Bronchial epithelial cell (primary cell): ENCODE measurements at regions not wholly inside any gene's neighbourhood (a gene's known extent, or its start where the extent isn't known, plus 50 kb on each side); places are given as distances from the start of the nearest gene placed in this dataset.

Experiments used
- DNase-seq: peaks from one replicate; pipeline ENCODE4 v3.0.0-alpha.2; 2010; ENCODE audit warnings: low read depth
- FAIRE-seq: peaks from 2 replicates; lab custom pipeline; 2011; peaks lifted over from hg19 to GRCh38; lab: Jason Lieb, UNC
- H3K27me3 ChIP-seq: 2 replicates; pipeline ENCODE4 v1.5.1; 2011; ENCODE audit warnings: low read length; ENCODE audit not compliant: control insufficient read depth, insufficient read depth
- H3K36me3 ChIP-seq: 2 replicates; pipeline ENCODE4 v1.5.1; 2011; ENCODE audit warnings: low read length; ENCODE audit not compliant: control insufficient read depth, insufficient read depth
- H3K4me3 ChIP-seq: 2 replicates; pipeline ENCODE4 v1.5.1; 2011; ENCODE audit warnings: mild to moderate bottlenecking, low read depth, low read length, control low read depth
- TF ChIP-seq, protein P1 (sequence below): IDR thresholded peaks from 2 replicates; pipeline ENCODE4 v1.5.1; 2011; ENCODE audit warnings: mild to moderate bottlenecking, moderate library complexity, low read length, control low read depth, inconsistent platforms; ENCODE audit not compliant: insufficient read depth, severe bottlenecking

DNA sequence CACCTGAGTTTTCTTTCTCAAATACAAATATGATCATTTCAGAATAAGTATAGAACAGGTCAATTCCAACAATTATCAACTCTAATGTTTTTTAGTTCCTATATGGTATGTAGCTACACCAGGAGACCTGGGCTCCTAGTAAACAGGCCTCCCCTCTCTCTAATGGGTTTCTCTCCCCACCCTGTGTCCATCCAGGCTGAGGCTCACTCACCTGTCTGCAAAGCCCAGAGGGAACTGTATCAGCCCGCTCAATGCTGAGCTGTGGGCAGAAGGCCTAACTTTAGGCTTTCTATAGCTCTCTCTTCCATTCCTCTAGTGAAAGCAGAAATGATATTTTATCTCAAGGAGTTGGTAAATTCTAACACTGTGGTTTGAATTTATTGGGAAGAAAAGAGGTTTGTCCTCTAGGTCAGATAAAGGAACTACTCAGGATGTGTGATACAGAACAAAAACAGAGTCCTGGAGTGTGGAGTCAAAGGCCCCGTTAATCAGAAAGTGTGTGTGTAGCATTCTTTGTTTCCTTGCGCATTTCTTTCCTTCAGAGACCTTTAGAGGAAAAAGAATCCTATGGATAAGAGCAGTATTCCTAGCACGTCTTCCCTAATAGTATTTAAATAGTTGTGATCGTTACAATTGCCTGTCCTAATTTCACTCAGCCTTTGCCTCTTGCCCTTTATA lies 408.9 kb downstream of the PYDC2 start:
- FAIRE-seq (no peak), DNase-seq (no peak)
- H3K27me3 ChIP-seq: no peaks in the 10 kb centered on the region
- H3K36me3 ChIP-seq: no peaks in the 10 kb centered on the region
- H3K4me3 ChIP-seq: no peak overlapping the region
- TF ChIP-seq, protein P1, sequence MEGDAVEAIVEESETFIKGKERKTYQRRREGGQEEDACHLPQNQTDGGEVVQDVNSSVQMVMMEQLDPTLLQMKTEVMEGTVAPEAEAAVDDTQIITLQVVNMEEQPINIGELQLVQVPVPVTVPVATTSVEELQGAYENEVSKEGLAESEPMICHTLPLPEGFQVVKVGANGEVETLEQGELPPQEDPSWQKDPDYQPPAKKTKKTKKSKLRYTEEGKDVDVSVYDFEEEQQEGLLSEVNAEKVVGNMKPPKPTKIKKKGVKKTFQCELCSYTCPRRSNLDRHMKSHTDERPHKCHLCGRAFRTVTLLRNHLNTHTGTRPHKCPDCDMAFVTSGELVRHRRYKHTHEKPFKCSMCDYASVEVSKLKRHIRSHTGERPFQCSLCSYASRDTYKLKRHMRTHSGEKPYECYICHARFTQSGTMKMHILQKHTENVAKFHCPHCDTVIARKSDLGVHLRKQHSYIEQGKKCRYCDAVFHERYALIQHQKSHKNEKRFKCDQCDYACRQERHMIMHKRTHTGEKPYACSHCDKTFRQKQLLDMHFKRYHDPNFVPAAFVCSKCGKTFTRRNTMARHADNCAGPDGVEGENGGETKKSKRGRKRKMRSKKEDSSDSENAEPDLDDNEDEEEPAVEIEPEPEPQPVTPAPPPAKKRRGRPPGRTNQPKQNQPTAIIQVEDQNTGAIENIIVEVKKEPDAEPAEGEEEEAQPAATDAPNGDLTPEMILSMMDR: no peak

GRCh38 chr3:191873736-191874135 lies 412.8 kb downstream of the PYDC2 start:
- TF ChIP-seq, protein P1: no peak
- no peaks in the 10 kb centered on the region for H3K36me3 ChIP-seq
- DNase-seq (no peak), FAIRE-seq (no peak)
- no peak overlapping the region for H3K4me3 ChIP-seq
- H3K27me3 ChIP-seq: no peaks in the 10 kb centered on the region

GRCh38 chr3:191882289-191882688 lies 421.3 kb downstream of the PYDC2 start:
- Histone ChIP-seq H3K4me3 (no peak overlapping the region), H3K36me3 (no peaks in the 10 kb centered on the region), H3K27me3 (no peaks in the 10 kb centered on the region)
- DNase-seq (peak; percentile 24), FAIRE-seq (no peak)
- TF ChIP-seq, protein P1: no peak

- Histone ChIP-seq H3K4me3 (no peak overlapping the region), H3K36me3 (no peaks in the 10 kb centered on the region), H3K27me3 (no peaks in the 10 kb centered on the region)
- TF ChIP-seq, protein P1: no peak
- no peak for DNase-seq
- no peak for FAIRE-seq
These were observed 423.2 kb downstream of the PYDC2 start for GRCh38 chr3:191884132-191884531.

GRCh38 chr3:191889106-191889505 lies 428.1 kb downstream of the PYDC2 start:
- no peak for DNase-seq
- no peak for FAIRE-seq
- TF ChIP-seq, protein P1: no peak
- Histone ChIP-seq H3K36me3 (no peaks in the 10 kb centered on the region), H3K27me3 (no peaks in the 10 kb centered on the region), H3K4me3 (no peak overlapping the region)

- Histone ChIP-seq H3K4me3 (no peak overlapping the region), H3K27me3 (no peaks in the 10 kb centered on the region), H3K36me3 (no peaks in the 10 kb centered on the region)
- TF ChIP-seq, protein P1: no peak
- FAIRE-seq (no peak), DNase-seq (no peak)
These were observed 428.8 kb downstream of the PYDC2 start for GRCh38 chr3:191889756-191890155.
